HEK293T (cell line): ENCODE measurements at regions not wholly inside any gene's neighbourhood (a gene's known extent, or its start where the extent isn't known, plus 50 kb on each side); places are given as distances from the start of the nearest gene placed in this dataset.

ENCODE experiments used
- CTCF ChIA-PET: fragments of 350-600 bp; formaldehyde crosslinking; extraction: SDS; loops from one replicate; lab custom pipeline; 2021; ENCODE audit warnings: antibody characterized with exemption, inconsistent platforms; lab: Yijun Ruan, JAX
- POLR2A ChIA-PET: fragments of 350-600 bp; formaldehyde crosslinking; extraction: SDS; loops from one replicate; lab custom pipeline; 2020; ENCODE audit warnings: antibody characterized with exemption, inconsistent platforms; lab: Yijun Ruan, JAX
- DNase-seq: peaks from one replicate; pipeline ENCODE4 v3.0.0; 2012; ENCODE audit warnings: mixed read lengths; ENCODE audit errors: extremely low spot score
- ARNT ChIP-seq: fragments of 450-650 bp; IDR thresholded peaks from 2 replicates; pipeline ENCODE4 v1.6.1; 2017; ENCODE audit warnings: mild to moderate bottlenecking
- BHLHE40 ChIP-seq: fragments of 450-650 bp; IDR thresholded peaks from 2 replicates; pipeline ENCODE4 v1.6.1; 2016; ENCODE audit warnings: mild to moderate bottlenecking, moderate library complexity, borderline replicate concordance
- CTBP1 ChIP-seq: fragments of 450-650 bp; IDR thresholded peaks from 2 replicates; pipeline ENCODE4 v1.6.1; 2016; ENCODE audit warnings: borderline replicate concordance
- ELF4 ChIP-seq: fragments of 450-650 bp; IDR thresholded peaks from 2 replicates; pipeline ENCODE4 v1.6.1; 2017; ENCODE audit warnings: antibody characterized with exemption
- FOXA1 ChIP-seq: fragments of 450-650 bp; IDR thresholded peaks from 2 replicates; pipeline ENCODE4 v1.6.1; 2016; ENCODE audit warnings: mild to moderate bottlenecking
- FOXK2 ChIP-seq: fragments of 450-650 bp; IDR thresholded peaks from 2 replicates; pipeline ENCODE4 v1.6.1; 2016; ENCODE audit warnings: mild to moderate bottlenecking
- FOXM1 ChIP-seq: fragments of 450-650 bp; IDR thresholded peaks from 2 replicates; pipeline ENCODE4 v1.6.1; 2017; ENCODE audit warnings: mild to moderate bottlenecking, borderline replicate concordance
- HDGF ChIP-seq: fragments of 450-650 bp; IDR thresholded peaks from 2 replicates; pipeline ENCODE4 v1.6.1; 2017; ENCODE audit warnings: antibody characterized with exemption, borderline replicate concordance
- L3MBTL2 ChIP-seq: fragments of 450-650 bp; conservative IDR thresholded peaks from 2 replicates; pipeline ENCODE4 v1.6.1; 2016; ENCODE audit warnings: mild to moderate bottlenecking
- LEF1 ChIP-seq: fragments of 450-650 bp; IDR thresholded peaks from 2 replicates; pipeline ENCODE4 v1.6.1; 2017; ENCODE audit warnings: mild to moderate bottlenecking, borderline replicate concordance
- NFRKB ChIP-seq: fragments of 450-650 bp; IDR thresholded peaks from 2 replicates; pipeline ENCODE4 v1.6.1; 2016; ENCODE audit warnings: mild to moderate bottlenecking, moderate library complexity
- PKNOX1 ChIP-seq: fragments of 450-650 bp; IDR thresholded peaks from 2 replicates; pipeline ENCODE4 v1.6.1; 2016
- SP1 ChIP-seq: fragments of 450-650 bp; IDR thresholded peaks from 2 replicates; pipeline ENCODE4 v1.6.1; 2017
- SUZ12 ChIP-seq: fragments of 450-650 bp; IDR thresholded peaks from 2 replicates; pipeline ENCODE4 v1.6.1; 2016; ENCODE audit warnings: mild to moderate bottlenecking
- TARDBP ChIP-seq: fragments of 450-650 bp; IDR thresholded peaks from 2 replicates; pipeline ENCODE4 v1.6.1; 2016
- ZNF384 ChIP-seq: fragments of 450-650 bp; IDR thresholded peaks from 2 replicates; pipeline ENCODE4 v1.6.1; 2016

- ChIA-PET CTCF (interaction anchor here (0.6 to 1.1 kb wide), 6 partner anchors 40 to 256 kb away, joined by 3 read pairs; no protein-coding TSS in a partner anchor), POLR2A (interaction anchor here (0.6 kb wide), 1 partner anchor 97 kb away, joined by 3 read pairs; no protein-coding TSS in a partner anchor)
- DNase-seq, result no peak
- TF ChIP-seq ARNT (no peak), L3MBTL2 (no peak), BHLHE40 (no peak), ELF4 (no peak), SP1 (no peak), ZNF384 (no peak), FOXK2 (no peak), FOXA1 (no peak)
Observed at GRCh38 chr2:43129676-43130547, 96.5 kb downstream of the ZFP36L2 start.

- no peak for TF ChIP-seq SP1
- TF ChIP-seq FOXK2, result no peak
- TF ChIP-seq PKNOX1, result no peak
- TF ChIP-seq L3MBTL2, result no peak
- TF ChIP-seq CTBP1, result no peak
- no peak for TF ChIP-seq LEF1
- TF ChIP-seq ZNF384, result no peak
- TF ChIP-seq ELF4, result no peak
- no peak for TF ChIP-seq ARNT
- no peak for TF ChIP-seq TARDBP
- TF ChIP-seq BHLHE40, result no peak
- no peak for TF ChIP-seq FOXA1
- DNase-seq, result no peak
- CTCF ChIA-PET, result interaction anchor here (0.9 to 1.1 kb wide), 2 partner anchors 87 to 152 kb away, joined by 3 read pairs; no protein-coding TSS in a partner anchor
- POLR2A ChIA-PET, result no interaction called here
Observed at GRCh38 chr2:43128559-43128955, 97.8 kb downstream of the ZFP36L2 start.

- ChIA-PET CTCF (interaction anchor here (1.5 kb wide), 1 partner anchor 101 kb away, joined by 4 read pairs; no protein-coding TSS in a partner anchor), POLR2A (no interaction called here)
- DNase-seq, result no peak
- TF ChIP-seq HDGF, result no peak
- TF ChIP-seq FOXA1, result no peak
- no peak for TF ChIP-seq TARDBP
- TF ChIP-seq FOXK2, result no peak
- no peak for TF ChIP-seq ARNT
- no peak for TF ChIP-seq ZNF384
- TF ChIP-seq SUZ12, result no peak
- TF ChIP-seq NFRKB, result no peak
- no peak for TF ChIP-seq BHLHE40
- no peak for TF ChIP-seq L3MBTL2
- no peak for TF ChIP-seq ELF4
- TF ChIP-seq SP1, result no peak
Observed at GRCh38 chr2:43127941-43128558, 98.4 kb downstream of the ZFP36L2 start.

- TF ChIP-seq SUZ12 (no peak), TARDBP (no peak), FOXK2 (no peak), SP1 (no peak), CTBP1 (no peak), L3MBTL2 (no peak), FOXA1 (no peak), HDGF (no peak), ARNT (no peak), PKNOX1 (no peak), ELF4 (no peak), ZNF384 (no peak), LEF1 (no peak), NFRKB (no peak), BHLHE40 (no peak), FOXM1 (no peak)
- POLR2A ChIA-PET, result no interaction called here
- peak; percentile 68 for DNase-seq
- CTCF ChIA-PET, result interaction anchor here (0.8 to 1.5 kb wide), 3 partner anchors 13 to 102 kb away, joined by 3 to 5 read pairs (median 4); no protein-coding TSS in a partner anchor
Observed at GRCh38 chr2:43127208-43127940, 99.0 kb downstream of the ZFP36L2 start.

- POLR2A ChIA-PET, result no interaction called here
- DNase-seq, result no peak
- TF ChIP-seq ARNT, result no peak
- no peak for TF ChIP-seq FOXK2
- no peak for TF ChIP-seq ZNF384
- no peak for TF ChIP-seq L3MBTL2
- CTCF ChIA-PET, result interaction anchor here (0.6 to 1.5 kb wide), 4 partner anchors 12 to 740 kb away, joined by 3 to 5 read pairs (median 4); no protein-coding TSS in a partner anchor
Observed at GRCh38 chr2:43126817-43127207, 99.6 kb downstream of the ZFP36L2 start.
